GM23338 (cell line): ENCODE measurements at regions not wholly inside any gene's neighbourhood (a gene's known extent, or its start where the extent isn't known, plus 50 kb on each side); places are given as distances from the start of the nearest gene placed in this dataset.
A peak's percentile ranks its signal among the peaks of the same experiment; 100 is the strongest.

Experiments
- ATAC-seq: fragments of 200-7000 bp; cut with Tn5 transposase; 3 replicates; pipeline ENCODE4 v1.9.1; 2020
- DNase-seq: peaks from one replicate; pipeline ENCODE4 v3.0.0-alpha.2; 2015; ENCODE audit warnings: low spot score
- H2AFZ ChIP-seq: fragments of 200-600 bp; sonication (generic); 2 replicates; pipeline ENCODE4 v1.8.0; 2016; ENCODE audit warnings: antibody characterized with exemption, mild to moderate bottlenecking, moderate library complexity
- H3F3A ChIP-seq: fragments of 200-600 bp; sonication (generic); replicated peaks from 2 replicates; pipeline ENCODE4 v1.8.0; 2017; ENCODE audit warnings: antibody characterized with exemption, mixed run types, low read depth
- H3K27ac ChIP-seq: fragments of 200-600 bp; sonication (generic); 2 replicates; pipeline ENCODE4 v1.6.1; 2016; ENCODE audit warnings: low read depth
- H3K27me3 ChIP-seq: fragments of 200-600 bp; sonication (generic); 2 replicates; pipeline ENCODE4 v1.8.0; 2016; ENCODE audit warnings: mild to moderate bottlenecking, mixed run types, moderate library complexity; ENCODE audit not compliant: insufficient read depth
- H3K36me3 ChIP-seq: fragments of 200-600 bp; sonication (generic); 2 replicates; pipeline ENCODE4 v1.8.0; 2016; ENCODE audit warnings: mild to moderate bottlenecking; ENCODE audit not compliant: insufficient read depth
- H3K4me1 ChIP-seq: fragments of 200-600 bp; sonication (generic); 2 replicates; pipeline ENCODE4 v1.8.0; 2016; ENCODE audit warnings: mild to moderate bottlenecking, moderate library complexity; ENCODE audit not compliant: insufficient read depth
- H3K4me2 ChIP-seq: fragments of 200-600 bp; sonication (generic); 2 replicates; pipeline ENCODE4 v1.7.1; 2017; ENCODE audit warnings: mixed run types
- H3K4me3 ChIP-seq: fragments of 200-600 bp; sonication (generic); 2 replicates; pipeline ENCODE4 v1.6.1; 2016; ENCODE audit warnings: mixed run types
- H3K79me2 ChIP-seq: fragments of 200-600 bp; sonication (generic); replicated peaks from 2 replicates; pipeline ENCODE4 v1.8.0; 2017; ENCODE audit warnings: mild to moderate bottlenecking; ENCODE audit not compliant: insufficient read depth
- H3K9me2 ChIP-seq: fragments of 200-600 bp; sonication (generic); 2 replicates; pipeline ENCODE4 v1.8.0; 2017; ENCODE audit not compliant: insufficient read depth
- H4K20me1 ChIP-seq: fragments of 200-600 bp; sonication (generic); replicated peaks from 2 replicates; pipeline ENCODE4 v1.8.0; 2017; ENCODE audit warnings: mild to moderate bottlenecking; ENCODE audit not compliant: insufficient read depth
- H3K27ac Mint-ChIP-seq: 2 replicates; pipeline ENCODE4 v1.8.0; 2020; ENCODE audit warnings: inconsistent platforms, mild to moderate bottlenecking, moderate library complexity, mixed read lengths
- H3K27me3 Mint-ChIP-seq: 3 replicates; pipeline ENCODE4 v1.8.0; 2022; ENCODE audit warnings: low read depth, mild to moderate bottlenecking, moderate library complexity, mixed read lengths, inconsistent platforms; ENCODE audit not compliant: insufficient read depth, poor library complexity
- H3K36me3 Mint-ChIP-seq: 3 replicates; pipeline ENCODE4 v1.8.0; 2021; ENCODE audit warnings: low read depth, mild to moderate bottlenecking, inconsistent platforms, moderate library complexity, mixed read lengths
- H3K4me1 Mint-ChIP-seq: 3 replicates; pipeline ENCODE4 v1.8.0; 2020; ENCODE audit warnings: mild to moderate bottlenecking, inconsistent platforms, mixed read lengths
- H3K4me3 Mint-ChIP-seq: 3 replicates; pipeline ENCODE4 v1.8.0; 2021; ENCODE audit warnings: moderate library complexity, mild to moderate bottlenecking, inconsistent platforms, mixed read lengths
- H3K9me3 Mint-ChIP-seq: 3 replicates; pipeline ENCODE4 v1.8.0; 2020; ENCODE audit warnings: moderate library complexity, mild to moderate bottlenecking, inconsistent platforms, mixed read lengths
- JUNB ChIP-seq: IDR thresholded peaks from one replicate; pipeline ENCODE4 v1.6.1; 2016; ENCODE audit warnings: antibody characterized with exemption; ENCODE audit not compliant: unreplicated experiment
- NANOG ChIP-seq: IDR thresholded peaks from 2 replicates; pipeline ENCODE4 v1.6.1; 2016; ENCODE audit warnings: antibody characterized with exemption, borderline replicate concordance
- POLR2AphosphoS5 ChIP-seq: IDR thresholded peaks from 2 replicates; pipeline ENCODE4 v1.6.1; 2016; ENCODE audit warnings: antibody characterized with exemption, low read depth
- STAT1 ChIP-seq: IDR thresholded peaks from one replicate; pipeline ENCODE4 v1.6.1; 2016; ENCODE audit warnings: antibody characterized with exemption; ENCODE audit not compliant: unreplicated experiment
- TF ChIP-seq, protein P1 (sequence below), 2 experiments: fragments of 200-600 bp in 1 of 2; sonication (generic) in 1 of 2; conservative IDR thresholded peaks; 2 replicates each; pipeline versions ENCODE4 v1.5.1 to v1.6.1; 2016 to 2017; ENCODE audit warnings: antibody characterized with exemption in 2 of 2, low read depth in 2 of 2, mild to moderate bottlenecking in 2 of 2, moderate library complexity in 1 of 2
- TF ChIP-seq, protein P2 (sequence below): IDR thresholded peaks from one replicate; pipeline ENCODE4 v1.6.1; 2018; ENCODE audit warnings: antibody characterized with exemption; ENCODE audit not compliant: unreplicated experiment

DNA sequence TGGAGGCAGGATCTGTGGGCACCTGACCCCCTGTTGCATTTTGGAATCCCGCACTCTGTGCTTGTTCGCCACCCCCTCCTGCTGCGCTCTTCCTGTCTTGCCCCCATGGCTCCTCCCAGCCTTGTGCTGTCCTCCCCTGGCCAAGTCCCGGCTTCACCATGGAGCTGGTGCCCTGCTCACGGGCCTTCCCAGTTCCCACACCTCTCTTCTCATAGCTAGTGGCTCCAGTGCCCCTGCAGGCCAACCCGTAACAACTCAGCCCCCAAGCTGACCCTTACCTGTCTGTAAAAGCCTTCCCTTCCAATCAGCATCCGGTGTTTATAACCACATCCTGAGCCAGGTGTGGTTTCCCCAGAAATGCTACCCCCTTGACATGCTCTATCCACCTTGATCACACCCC is 407.7 kb upstream of the C2CD4B start:
- Histone ChIP-seq H3K4me2 (no peak overlapping the region), H3K27ac (no peak overlapping the region), H2AFZ (no peak overlapping the region), H3K27me3 (no peaks in the 10 kb centered on the region), H3K4me3 (no peak overlapping the region), H4K20me1 (no peaks in the 10 kb centered on the region), H3K79me2 (no peaks in the 10 kb centered on the region; the same call in 1 of the 2 replicates), H3K9me2 (no peaks in the 10 kb centered on the region), H3K36me3 (no peaks in the 10 kb centered on the region), H3K4me1 (no peaks in the 10 kb centered on the region; the same call in 1 of the 2 replicates), H3F3A (no peaks in the 10 kb centered on the region)
- H3K27me3 Mint-ChIP-seq = peaks cover 16% of the 10 kb centered on the region
- H3K4me3 Mint-ChIP-seq = no peak overlapping the region
- no peaks in the 10 kb centered on the region for H3K9me3 Mint-ChIP-seq
- ATAC-seq (peak; percentile 97), DNase-seq (peak; percentile 67)
- TF ChIP-seq JUNB = no peak
- TF ChIP-seq, protein P1, sequence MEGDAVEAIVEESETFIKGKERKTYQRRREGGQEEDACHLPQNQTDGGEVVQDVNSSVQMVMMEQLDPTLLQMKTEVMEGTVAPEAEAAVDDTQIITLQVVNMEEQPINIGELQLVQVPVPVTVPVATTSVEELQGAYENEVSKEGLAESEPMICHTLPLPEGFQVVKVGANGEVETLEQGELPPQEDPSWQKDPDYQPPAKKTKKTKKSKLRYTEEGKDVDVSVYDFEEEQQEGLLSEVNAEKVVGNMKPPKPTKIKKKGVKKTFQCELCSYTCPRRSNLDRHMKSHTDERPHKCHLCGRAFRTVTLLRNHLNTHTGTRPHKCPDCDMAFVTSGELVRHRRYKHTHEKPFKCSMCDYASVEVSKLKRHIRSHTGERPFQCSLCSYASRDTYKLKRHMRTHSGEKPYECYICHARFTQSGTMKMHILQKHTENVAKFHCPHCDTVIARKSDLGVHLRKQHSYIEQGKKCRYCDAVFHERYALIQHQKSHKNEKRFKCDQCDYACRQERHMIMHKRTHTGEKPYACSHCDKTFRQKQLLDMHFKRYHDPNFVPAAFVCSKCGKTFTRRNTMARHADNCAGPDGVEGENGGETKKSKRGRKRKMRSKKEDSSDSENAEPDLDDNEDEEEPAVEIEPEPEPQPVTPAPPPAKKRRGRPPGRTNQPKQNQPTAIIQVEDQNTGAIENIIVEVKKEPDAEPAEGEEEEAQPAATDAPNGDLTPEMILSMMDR (conservative IDR thresholded peaks at IDR 0.05; ENCODE audit: low read depth in 2 of 2) = peak in 1 of 2 experiments; percentile 31; a peak in 2 of 4 replicates
- peaks cover 19% of the 10 kb centered on the region for H3K4me1 Mint-ChIP-seq
- peak overlapping the region; percentile 39 for H3K27ac Mint-ChIP-seq
- no peaks in the 10 kb centered on the region for H3K36me3 Mint-ChIP-seq

DNA sequence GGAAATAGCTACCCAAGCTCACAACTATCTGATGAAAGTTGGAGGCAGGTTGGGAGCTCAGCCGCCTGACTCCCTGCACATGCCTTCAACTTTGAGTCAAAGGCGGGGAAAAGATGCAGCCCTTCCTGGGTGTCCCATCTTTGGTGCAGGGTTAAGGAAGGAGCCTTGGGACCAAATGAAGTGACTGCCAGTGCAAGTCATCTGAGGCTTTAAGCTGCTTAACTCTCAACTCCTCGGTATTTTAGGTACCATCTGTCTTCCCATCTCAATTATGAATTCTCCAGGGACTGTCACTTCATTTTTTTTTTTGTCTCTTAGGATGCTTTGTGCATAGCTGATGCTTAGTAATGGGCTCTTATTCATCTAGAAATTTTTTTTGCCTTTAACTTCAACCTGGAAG is 408.8 kb upstream of the C2CD4B start:
- Histone ChIP-seq H2AFZ (no peak overlapping the region), H3K4me3 (no peak overlapping the region), H3K79me2 (no peaks in the 10 kb centered on the region; the same call in 1 of the 2 replicates), H3K9me2 (no peaks in the 10 kb centered on the region), H3F3A (no peaks in the 10 kb centered on the region), H4K20me1 (0 out of 2 replicates have a peak, but pooled peaks cover 3% of the 10 kb centered on the region), H3K27ac (no peak overlapping the region), H3K4me2 (no peak overlapping the region), H3K27me3 (no peaks in the 10 kb centered on the region), H3K36me3 (no peaks in the 10 kb centered on the region), H3K4me1 (no peaks in the 10 kb centered on the region; the same call in 1 of the 2 replicates)
- H3K4me3 Mint-ChIP-seq = no peak overlapping the region
- H3K27ac Mint-ChIP-seq = no peak overlapping the region
- H3K27me3 Mint-ChIP-seq = peaks cover 16% of the 10 kb centered on the region
- H3K9me3 Mint-ChIP-seq = no peaks in the 10 kb centered on the region
- no peak for DNase-seq
- H3K4me1 Mint-ChIP-seq = peaks cover 16% of the 10 kb centered on the region
- TF ChIP-seq NANOG (no peak), STAT1 (no peak), POLR2AphosphoS5 (no peak)
- TF ChIP-seq, protein P2, sequence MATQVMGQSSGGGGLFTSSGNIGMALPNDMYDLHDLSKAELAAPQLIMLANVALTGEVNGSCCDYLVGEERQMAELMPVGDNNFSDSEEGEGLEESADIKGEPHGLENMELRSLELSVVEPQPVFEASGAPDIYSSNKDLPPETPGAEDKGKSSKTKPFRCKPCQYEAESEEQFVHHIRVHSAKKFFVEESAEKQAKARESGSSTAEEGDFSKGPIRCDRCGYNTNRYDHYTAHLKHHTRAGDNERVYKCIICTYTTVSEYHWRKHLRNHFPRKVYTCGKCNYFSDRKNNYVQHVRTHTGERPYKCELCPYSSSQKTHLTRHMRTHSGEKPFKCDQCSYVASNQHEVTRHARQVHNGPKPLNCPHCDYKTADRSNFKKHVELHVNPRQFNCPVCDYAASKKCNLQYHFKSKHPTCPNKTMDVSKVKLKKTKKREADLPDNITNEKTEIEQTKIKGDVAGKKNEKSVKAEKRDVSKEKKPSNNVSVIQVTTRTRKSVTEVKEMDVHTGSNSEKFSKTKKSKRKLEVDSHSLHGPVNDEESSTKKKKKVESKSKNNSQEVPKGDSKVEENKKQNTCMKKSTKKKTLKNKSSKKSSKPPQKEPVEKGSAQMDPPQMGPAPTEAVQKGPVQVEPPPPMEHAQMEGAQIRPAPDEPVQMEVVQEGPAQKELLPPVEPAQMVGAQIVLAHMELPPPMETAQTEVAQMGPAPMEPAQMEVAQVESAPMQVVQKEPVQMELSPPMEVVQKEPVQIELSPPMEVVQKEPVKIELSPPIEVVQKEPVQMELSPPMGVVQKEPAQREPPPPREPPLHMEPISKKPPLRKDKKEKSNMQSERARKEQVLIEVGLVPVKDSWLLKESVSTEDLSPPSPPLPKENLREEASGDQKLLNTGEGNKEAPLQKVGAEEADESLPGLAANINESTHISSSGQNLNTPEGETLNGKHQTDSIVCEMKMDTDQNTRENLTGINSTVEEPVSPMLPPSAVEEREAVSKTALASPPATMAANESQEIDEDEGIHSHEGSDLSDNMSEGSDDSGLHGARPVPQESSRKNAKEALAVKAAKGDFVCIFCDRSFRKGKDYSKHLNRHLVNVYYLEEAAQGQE = no peak
- no peaks in the 10 kb centered on the region for H3K36me3 Mint-ChIP-seq
- no peak for ATAC-seq
